CD4-positive, CD25-positive, alpha-beta regulatory T cell (primary cell): ENCODE measurements at regions not wholly inside any gene's neighbourhood (a gene's known extent, or its start where the extent isn't known, plus 50 kb on each side); places are given as distances from the start of the nearest gene placed in this dataset.
"Not testable (repeated sequence)": the region's sequence is repeated elsewhere in the genome, so short reads cannot be mapped to it uniquely, and the experiment has no call there.

ENCODE experiments used
- ATAC-seq, 2 donors: fragments of 150-1000 bp; cut with Tn5 transposase; one replicate each; pipeline ENCODE4 v1.10.0; 2021; ENCODE audit warnings: low read depth in 2 of 2, moderate number of reproducible peaks in 2 of 2, moderate library complexity in 1 of 2
- DNase-seq, 3 donors: peaks; one replicate each; pipeline versions ENCODE4 v3.0.0 to v3.0.0-alpha.2; 2012 to 2022; ENCODE audit warnings: mixed read lengths in 1 of 3
- H3K27ac ChIP-seq: one replicate; pipeline ENCODE4 v1.7.0; 2013; ENCODE audit warnings: mild to moderate bottlenecking, low read length; ENCODE audit not compliant: insufficient read depth, poor library complexity, severe bottlenecking
- H3K27me3 ChIP-seq: one replicate; pipeline ENCODE4 v1.7.0; 2013; ENCODE audit warnings: low read length; ENCODE audit not compliant: control insufficient read depth, insufficient read depth
- H3K36me3 ChIP-seq: one replicate; pipeline ENCODE4 v1.7.0; 2013; ENCODE audit warnings: mild to moderate bottlenecking, low read length, moderate library complexity; ENCODE audit not compliant: control insufficient read depth, insufficient read depth
- H3K4me1 ChIP-seq: 2 replicates; pipeline ENCODE4 v1.7.0; 2013; ENCODE audit warnings: mild to moderate bottlenecking, low read length; ENCODE audit not compliant: insufficient read depth, control insufficient read depth, poor library complexity, severe bottlenecking
- H3K4me3 ChIP-seq: one replicate; pipeline ENCODE4 v1.7.0; 2013; ENCODE audit warnings: low read depth, mild to moderate bottlenecking, low read length, moderate library complexity
- H3K9me3 ChIP-seq, 2 experiments: 1 replicate in 1 of 2; 2 replicates in 1 of 2; pipeline ENCODE4 v1.7.0; 2013; ENCODE audit warnings: low read length in 2 of 2, mild to moderate bottlenecking in 1 of 2, moderate library complexity in 1 of 2; ENCODE audit not compliant: control insufficient read depth in 2 of 2
- H3K27ac Mint-ChIP-seq, 3 donors: one replicate each; pipeline ENCODE4 v1.8.0; 2020 to 2022; ENCODE audit warnings: mild to moderate bottlenecking in 3 of 3, mixed read lengths in 3 of 3, moderate library complexity in 2 of 3
- H3K27me3 Mint-ChIP-seq: one replicate; pipeline ENCODE4 v1.8.0; 2022; ENCODE audit warnings: mild to moderate bottlenecking, mixed read lengths
- H3K36me3 Mint-ChIP-seq: one replicate; pipeline ENCODE4 v1.8.0; 2020; ENCODE audit warnings: mixed read lengths
- H3K4me1 Mint-ChIP-seq, 4 donors: one replicate each; pipeline ENCODE4 v1.8.0; 2020 to 2022; ENCODE audit warnings: mixed read lengths in 4 of 4, mild to moderate bottlenecking in 1 of 4
- H3K4me3 Mint-ChIP-seq, 4 donors: one replicate each; pipeline ENCODE4 v1.8.0; 2020 to 2022; ENCODE audit warnings: mild to moderate bottlenecking in 4 of 4, mixed read lengths in 4 of 4, moderate library complexity in 3 of 4
- H3K9me3 Mint-ChIP-seq, 7 donors: one replicate each; pipeline ENCODE4 v1.8.0; 2020 to 2022; ENCODE audit warnings: mixed read lengths in 7 of 7, mild to moderate bottlenecking in 3 of 7, moderate library complexity in 2 of 7

GRCh38 chr3:177703788-177704187 lies 506.5 kb upstream of the TBL1XR1 start:
- H3K27ac Mint-ChIP-seq, result no peak overlapping the region
- H3K36me3 Mint-ChIP-seq, result no peaks in the 10 kb centered on the region
- no peaks in the 10 kb centered on the region for H3K27me3 Mint-ChIP-seq
- DNase-seq (peak in 1 of 3 donors; percentile 9), ATAC-seq (no peak)
- H3K9me3 ChIP-seq, result no peaks in the 10 kb centered on the region
- no peaks in the 10 kb centered on the region for H3K36me3 ChIP-seq
- H3K4me1 ChIP-seq, result no peaks in the 10 kb centered on the region
- no peak overlapping the region for H3K27ac ChIP-seq
- no peak overlapping the region for H3K4me3 Mint-ChIP-seq
- no peak overlapping the region for H3K4me3 ChIP-seq
- peaks cover 0 to 1% (median 0%) of the 10 kb centered on the region in 7 donors for H3K9me3 Mint-ChIP-seq
- no peaks in the 10 kb centered on the region for H3K4me1 Mint-ChIP-seq
- H3K27me3 ChIP-seq, result no peaks in the 10 kb centered on the region

- H3K27ac ChIP-seq, result no peak overlapping the region
Measured at GRCh38 chr3:177705976-177706823, 508.9 kb upstream of the TBL1XR1 start.

GRCh38 chr3:177709470-177709869 lies 512.2 kb upstream of the TBL1XR1 start:
- not testable (repeated sequence) for H3K4me1 Mint-ChIP-seq, H3K27ac Mint-ChIP-seq, ATAC-seq, H3K27me3 ChIP-seq, H3K36me3 Mint-ChIP-seq, H3K27me3 Mint-ChIP-seq, H3K4me1 ChIP-seq, DNase-seq, H3K4me3 Mint-ChIP-seq, H3K27ac ChIP-seq, H3K9me3 ChIP-seq, H3K4me3 ChIP-seq, H3K9me3 Mint-ChIP-seq, H3K36me3 ChIP-seq

More at GRCh38 chr3:177705976-177706823, 508.9 kb upstream of the TBL1XR1 start:
- H3K4me3 ChIP-seq, result no peak overlapping the region
- Mint-ChIP-seq H3K9me3 (peaks cover 0 to 1% (median 0%) of the 10 kb centered on the region in 7 donors), H3K27ac (no peak overlapping the region), H3K27me3 (no peaks in the 10 kb centered on the region), H3K36me3 (no peaks in the 10 kb centered on the region), H3K4me3 (no peak overlapping the region), H3K4me1 (no peaks in the 10 kb centered on the region)
- H3K27me3 ChIP-seq, result no peaks in the 10 kb centered on the region
- ATAC-seq (no peak), DNase-seq (no peak)
- no peaks in the 10 kb centered on the region for H3K36me3 ChIP-seq
- H3K9me3 ChIP-seq, result no peaks in the 10 kb centered on the region
- no peaks in the 10 kb centered on the region for H3K4me1 ChIP-seq

- ATAC-seq (no peak), DNase-seq (no peak)
- Mint-ChIP-seq H3K4me1 (no peaks in the 10 kb centered on the region), H3K4me3 (no peak overlapping the region), H3K9me3 (peaks cover 0 to 1% (median 0%) of the 10 kb centered on the region in 7 donors), H3K27ac (no peak overlapping the region), H3K27me3 (no peaks in the 10 kb centered on the region), H3K36me3 (no peaks in the 10 kb centered on the region)
- H3K27me3 ChIP-seq, result no peaks in the 10 kb centered on the region
- no peaks in the 10 kb centered on the region for H3K9me3 ChIP-seq
- no peak overlapping the region for H3K4me3 ChIP-seq
- H3K36me3 ChIP-seq, result no peaks in the 10 kb centered on the region
- H3K27ac ChIP-seq, result no peak overlapping the region
- no peaks in the 10 kb centered on the region for H3K4me1 ChIP-seq
Measured at GRCh38 chr3:177710506-177710905, 513.2 kb upstream of the TBL1XR1 start.

GRCh38 chr3:177711637-177712036 lies 514.4 kb upstream of the TBL1XR1 start:
- no peaks in the 10 kb centered on the region for H3K4me1 ChIP-seq
- Mint-ChIP-seq H3K4me1 (no peaks in the 10 kb centered on the region), H3K27me3 (no peaks in the 10 kb centered on the region), H3K36me3 (no peaks in the 10 kb centered on the region), H3K9me3 (no peaks in the 10 kb centered on the region), H3K27ac (no peak overlapping the region), H3K4me3 (no peak overlapping the region)
- H3K27me3 ChIP-seq, result no peaks in the 10 kb centered on the region
- no peak overlapping the region for H3K4me3 ChIP-seq
- ATAC-seq (no peak), DNase-seq (no peak)
- no peaks in the 10 kb centered on the region for H3K36me3 ChIP-seq
- H3K9me3 ChIP-seq, result no peaks in the 10 kb centered on the region
- no peak overlapping the region for H3K27ac ChIP-seq

GRCh38 chr3:177713928-177714900 lies 516.9 kb upstream of the TBL1XR1 start:
- Mint-ChIP-seq H3K4me1 (no peaks in the 10 kb centered on the region), H3K9me3 (no peaks in the 10 kb centered on the region), H3K27me3 (no peaks in the 10 kb centered on the region), H3K4me3 (no peak overlapping the region), H3K27ac (no peak overlapping the region), H3K36me3 (no peaks in the 10 kb centered on the region)
- no peaks in the 10 kb centered on the region for H3K4me1 ChIP-seq
- no peaks in the 10 kb centered on the region for H3K36me3 ChIP-seq
- H3K4me3 ChIP-seq, result no peak overlapping the region
- H3K9me3 ChIP-seq, result no peaks in the 10 kb centered on the region
- no peaks in the 10 kb centered on the region for H3K27me3 ChIP-seq
- DNase-seq, result no peak
- ATAC-seq, result no peak
- H3K27ac ChIP-seq, result no peak overlapping the region

GRCh38 chr3:177714945-177715344 lies 517.7 kb upstream of the TBL1XR1 start:
- Mint-ChIP-seq H3K4me3 (no peak overlapping the region), H3K36me3 (no peaks in the 10 kb centered on the region), H3K4me1 (no peaks in the 10 kb centered on the region), H3K9me3 (no peaks in the 10 kb centered on the region), H3K27me3 (no peaks in the 10 kb centered on the region), H3K27ac (no peak overlapping the region)
- ATAC-seq (no peak), DNase-seq (no peak)
- Histone ChIP-seq H3K4me1 (no peaks in the 10 kb centered on the region), H3K36me3 (no peaks in the 10 kb centered on the region), H3K4me3 (no peak overlapping the region), H3K27ac (no peak overlapping the region), H3K9me3 (no peaks in the 10 kb centered on the region), H3K27me3 (no peaks in the 10 kb centered on the region)
